ENCODE measurements at regions not wholly inside any gene's neighbourhood (a gene's known extent, or its start where the extent isn't known, plus 50 kb on each side); places are given as distances from the start of the nearest gene placed in this dataset.
"Not testable (repeated sequence)": the region's sequence is repeated elsewhere in the genome, so short reads cannot be mapped to it uniquely, and the experiment has no call there.

DNA sequence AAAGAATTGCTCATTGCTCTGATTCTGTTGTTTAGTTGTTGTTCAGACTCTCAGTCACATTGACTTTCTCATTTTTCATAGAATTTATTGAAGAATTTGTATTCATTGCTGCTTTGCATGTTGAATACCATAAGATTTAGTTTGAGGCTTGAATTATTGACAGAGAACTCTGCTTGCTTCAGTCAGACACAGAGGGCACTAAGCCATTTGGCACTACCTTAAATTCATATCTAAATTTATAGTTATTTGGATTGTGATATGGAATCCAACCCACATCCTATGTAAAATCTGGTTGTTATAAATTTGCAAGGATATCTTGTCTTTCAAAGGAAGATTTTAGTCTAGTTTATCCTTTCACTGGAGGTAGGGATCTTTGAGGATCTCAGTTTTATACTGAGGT, 1748.6 kb downstream of the BRINP3 start:
- H3K9me3 ChIP-seq (replicated peaks; ENCODE audit: control insufficient read depth, low read depth, low read length), result no peaks in the 10 kb centered on the region
- H3K4me3 ChIP-seq (ENCODE audit: low read length), result no peak overlapping the region
- no peak for DNase-seq
- H3K36me3 ChIP-seq (ENCODE audit: control insufficient read depth, insufficient read depth, low read length), result no peaks in the 10 kb centered on the region
- H3K27me3 ChIP-seq (ENCODE audit: control insufficient read depth, insufficient read depth, low read length), result no peaks in the 10 kb centered on the region
- no peak overlapping the region for H3K27ac ChIP-seq (ENCODE audit: low read length)
- no peaks in the 10 kb centered on the region for H3K4me1 ChIP-seq (ENCODE audit: control insufficient read depth, insufficient read depth, low read length)

DNA sequence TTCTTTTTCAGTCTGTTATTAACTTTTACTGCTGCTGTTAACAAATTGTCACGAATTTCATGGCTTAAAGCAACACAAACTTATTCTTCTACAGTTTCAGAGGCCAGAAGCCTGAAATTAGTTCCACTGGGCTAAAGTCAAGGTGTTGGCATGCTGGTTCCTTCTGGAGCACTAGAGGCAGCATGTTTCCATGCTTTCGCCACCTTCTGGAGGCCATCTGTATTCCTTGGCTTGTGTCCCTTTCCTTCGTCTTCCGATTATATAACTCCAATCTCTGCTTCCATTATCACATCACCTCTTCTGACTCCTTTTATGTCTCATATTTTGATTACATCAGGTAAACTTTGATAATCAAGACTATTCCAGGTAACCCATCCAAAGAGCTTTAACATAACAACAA, 1742.1 kb downstream of the BRINP3 start:
- Histone ChIP-seq H3K36me3 (ENCODE audit: control insufficient read depth, insufficient read depth, low read length) (no peaks in the 10 kb centered on the region), H3K4me3 (ENCODE audit: low read length) (no peak overlapping the region), H3K4me1 (ENCODE audit: control insufficient read depth, insufficient read depth, low read length) (no peaks in the 10 kb centered on the region), H3K27me3 (ENCODE audit: control insufficient read depth, insufficient read depth, low read length) (no peaks in the 10 kb centered on the region), H3K9me3 (replicated peaks; ENCODE audit: control insufficient read depth, low read depth, low read length) (no peaks in the 10 kb centered on the region), H3K27ac (ENCODE audit: low read length) (no peak overlapping the region)
- WGBS (ENCODE audit: insufficient coverage), result 81% methylated on average over 3 of the region's 4 CpGs
- DNase-seq, result no peak

GRCh38 chr1:188749275-188749674, 1728.4 kb downstream of the BRINP3 start:
- not testable (repeated sequence) for H3K4me1 ChIP-seq (ENCODE audit: control insufficient read depth, insufficient read depth, low read length); H3K9me3 ChIP-seq (replicated peaks; ENCODE audit: control insufficient read depth, low read depth, low read length); H3K36me3 ChIP-seq (ENCODE audit: control insufficient read depth, insufficient read depth, low read length); H3K4me3 ChIP-seq (ENCODE audit: low read length); H3K27ac ChIP-seq (ENCODE audit: low read length); DNase-seq; H3K27me3 ChIP-seq (ENCODE audit: control insufficient read depth, insufficient read depth, low read length)
- no CpG with 5 or more reads among the region's 3 CpGs for WGBS (ENCODE audit: insufficient coverage)

DNA sequence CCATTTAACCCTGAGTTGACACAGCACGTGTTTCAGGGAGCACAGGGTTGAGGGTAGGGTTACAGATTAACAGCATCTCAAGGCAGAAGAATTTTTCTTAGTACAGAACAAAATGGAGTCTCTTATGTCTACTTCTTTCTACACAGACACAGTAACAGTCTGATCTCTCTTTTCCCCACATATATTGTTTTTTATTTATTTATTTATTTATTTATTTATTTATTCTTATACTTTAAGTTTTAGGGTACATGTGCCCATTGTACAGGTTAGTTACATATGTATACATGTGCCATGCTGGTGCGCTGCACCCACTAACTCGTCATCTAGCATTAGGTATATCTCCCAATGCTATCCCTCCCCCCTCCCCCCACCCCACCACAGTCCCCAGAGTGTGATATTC, 1725.6 kb downstream of the BRINP3 start:
- not testable (repeated sequence) for H3K27me3 ChIP-seq (ENCODE audit: control insufficient read depth, insufficient read depth, low read length); H3K4me1 ChIP-seq (ENCODE audit: control insufficient read depth, insufficient read depth, low read length); H3K36me3 ChIP-seq (ENCODE audit: control insufficient read depth, insufficient read depth, low read length); H3K27ac ChIP-seq (ENCODE audit: low read length); DNase-seq; H3K4me3 ChIP-seq (ENCODE audit: low read length); H3K9me3 ChIP-seq (replicated peaks; ENCODE audit: control insufficient read depth, low read depth, low read length)
- no CpG with 5 or more reads among the region's 3 CpGs for WGBS (ENCODE audit: insufficient coverage)

DNA sequence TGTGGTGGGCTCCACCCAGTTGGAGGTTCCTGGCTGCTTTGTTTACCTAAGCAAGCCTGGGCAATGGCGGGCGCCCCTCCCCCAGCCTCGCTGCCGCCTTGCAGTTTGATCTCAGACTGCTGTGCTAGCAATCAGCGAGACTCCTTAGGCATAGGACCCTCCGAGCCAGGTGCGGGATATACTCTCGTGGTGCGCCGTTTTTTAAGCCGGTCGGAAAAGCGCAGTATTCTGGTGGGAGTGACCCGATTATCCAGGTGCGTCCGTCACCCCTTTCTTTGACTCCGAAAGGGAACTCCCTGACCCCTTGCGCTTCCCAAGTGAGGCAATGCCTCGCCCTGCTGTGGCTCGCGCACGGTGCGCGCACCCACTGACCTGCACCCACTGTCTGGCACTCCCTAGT, 1719.9 kb downstream of the BRINP3 start:
- H3K9me3 ChIP-seq (replicated peaks; ENCODE audit: control insufficient read depth, low read depth, low read length); DNase-seq; H3K27me3 ChIP-seq (ENCODE audit: control insufficient read depth, insufficient read depth, low read length); H3K4me3 ChIP-seq (ENCODE audit: low read length); H3K36me3 ChIP-seq (ENCODE audit: control insufficient read depth, insufficient read depth, low read length); H3K27ac ChIP-seq (ENCODE audit: low read length); H3K4me1 ChIP-seq (ENCODE audit: control insufficient read depth, insufficient read depth, low read length): not testable (repeated sequence)
- 88% methylated on average over 12 of the region's 24 CpGs for WGBS (ENCODE audit: insufficient coverage)

GRCh38 chr1:188761226-188761625, 1716.4 kb downstream of the BRINP3 start:
- Histone ChIP-seq H3K4me3 (ENCODE audit: low read length) (no peak overlapping the region), H3K27me3 (ENCODE audit: control insufficient read depth, insufficient read depth, low read length) (no peaks in the 10 kb centered on the region), H3K9me3 (replicated peaks; ENCODE audit: control insufficient read depth, low read depth, low read length) (no peaks in the 10 kb centered on the region), H3K36me3 (ENCODE audit: control insufficient read depth, insufficient read depth, low read length) (no peaks in the 10 kb centered on the region), H3K27ac (ENCODE audit: low read length) (no peak overlapping the region), H3K4me1 (ENCODE audit: control insufficient read depth, insufficient read depth, low read length) (no peaks in the 10 kb centered on the region)
- no peak for DNase-seq
- 55% methylated on average over 1 of the region's 1 CpG for WGBS (ENCODE audit: insufficient coverage)

DNA sequence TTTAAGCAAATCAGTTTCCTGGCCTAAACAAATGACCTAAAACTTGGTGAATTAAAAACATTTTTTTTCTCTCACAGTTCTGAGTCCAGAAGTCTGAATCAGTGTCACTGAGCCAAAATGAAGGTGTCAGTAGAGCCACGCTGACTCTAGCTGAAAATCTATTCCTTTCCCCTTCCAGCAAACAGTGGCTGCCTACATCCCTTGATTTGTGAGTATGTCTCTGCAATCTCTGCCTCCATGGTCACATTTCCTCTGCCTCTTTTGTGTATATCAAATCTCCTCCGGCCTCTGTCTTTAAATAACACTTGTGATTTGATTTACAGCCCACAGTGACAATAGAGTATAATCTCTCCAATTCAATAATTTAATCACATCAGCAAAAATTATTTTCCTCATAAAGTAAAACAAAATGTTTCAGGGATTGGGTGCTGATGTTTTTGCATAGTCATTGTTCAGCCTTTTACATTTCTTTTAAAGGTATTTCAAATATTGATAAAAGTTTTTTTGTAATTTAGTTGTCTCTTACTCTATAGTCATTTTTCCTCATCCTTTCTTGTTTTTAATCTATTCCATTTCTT, 1715.4 kb downstream of the BRINP3 start:
- H3K4me1 ChIP-seq (ENCODE audit: control insufficient read depth, insufficient read depth, low read length), result no peaks in the 10 kb centered on the region
- no peak overlapping the region for H3K27ac ChIP-seq (ENCODE audit: low read length)
- no peaks in the 10 kb centered on the region for H3K9me3 ChIP-seq (replicated peaks; ENCODE audit: control insufficient read depth, low read depth, low read length)
- no peaks in the 10 kb centered on the region for H3K27me3 ChIP-seq (ENCODE audit: control insufficient read depth, insufficient read depth, low read length)
- no peak overlapping the region for H3K4me3 ChIP-seq (ENCODE audit: low read length)
- 60% methylated on average over 1 of the region's 2 CpGs for WGBS (ENCODE audit: insufficient coverage)
- DNase-seq, result no peak
- H3K36me3 ChIP-seq (ENCODE audit: control insufficient read depth, insufficient read depth, low read length), result no peaks in the 10 kb centered on the region

DNA sequence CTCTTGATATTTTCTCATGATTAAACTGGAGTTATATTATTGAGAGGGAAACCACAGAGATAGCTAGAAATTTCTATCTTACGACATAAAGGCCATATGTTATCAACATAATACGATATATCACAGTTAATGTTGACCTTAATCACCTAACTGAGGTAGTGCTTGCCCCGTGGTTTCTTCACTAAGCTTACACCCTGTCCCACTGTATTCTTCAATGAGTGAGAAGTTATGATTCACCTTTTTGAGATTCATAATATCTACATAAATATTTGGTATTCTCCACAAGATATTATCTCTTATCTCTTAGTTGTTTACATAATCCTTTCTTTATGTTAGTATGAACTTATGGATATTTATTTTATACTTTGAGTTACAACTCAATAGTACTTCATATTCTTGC, 1714.1 kb downstream of the BRINP3 start:
- Histone ChIP-seq H3K9me3 (replicated peaks; ENCODE audit: control insufficient read depth, low read depth, low read length) (no peaks in the 10 kb centered on the region), H3K27me3 (ENCODE audit: control insufficient read depth, insufficient read depth, low read length) (no peaks in the 10 kb centered on the region), H3K4me1 (ENCODE audit: control insufficient read depth, insufficient read depth, low read length) (no peaks in the 10 kb centered on the region), H3K4me3 (ENCODE audit: low read length) (no peak overlapping the region), H3K27ac (ENCODE audit: low read length) (no peak overlapping the region), H3K36me3 (ENCODE audit: control insufficient read depth, insufficient read depth, low read length) (no peaks in the 10 kb centered on the region)
- no CpG with 5 or more reads among the region's 3 CpGs for WGBS (ENCODE audit: insufficient coverage)
- DNase-seq, result no peak

DNA sequence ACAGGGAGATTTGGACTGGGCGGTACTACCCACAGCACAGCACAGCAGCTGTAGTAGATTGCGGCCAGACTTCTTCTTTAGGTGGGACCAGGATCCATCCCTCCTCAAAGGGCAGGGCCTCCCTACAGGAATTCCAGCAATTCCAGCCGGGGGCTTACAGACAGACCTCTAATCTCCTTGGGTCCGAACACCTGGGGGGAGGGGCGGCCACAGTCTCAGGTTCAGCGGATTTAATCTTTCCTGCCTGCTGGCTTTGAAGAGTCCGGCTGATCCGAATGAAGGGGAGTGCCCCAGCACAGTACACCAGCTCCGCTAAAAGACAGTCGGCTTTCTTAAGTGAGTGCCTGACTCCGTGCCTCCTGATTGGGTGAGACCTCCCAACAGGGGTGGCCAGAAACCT, 1708.5 kb downstream of the BRINP3 start:
- H3K4me1 ChIP-seq (ENCODE audit: control insufficient read depth, insufficient read depth, low read length), result no peaks in the 10 kb centered on the region
- no peak overlapping the region for H3K4me3 ChIP-seq (ENCODE audit: low read length)
- H3K27ac ChIP-seq (ENCODE audit: low read length), result no peak overlapping the region
- H3K9me3 ChIP-seq (replicated peaks; ENCODE audit: control insufficient read depth, low read depth, low read length), result peaks cover 10% of the 10 kb centered on the region
- no peaks in the 10 kb centered on the region for H3K36me3 ChIP-seq (ENCODE audit: control insufficient read depth, insufficient read depth, low read length)
- 71% methylated on average over 11 of the region's 11 CpGs for WGBS (ENCODE audit: insufficient coverage)
- no peaks in the 10 kb centered on the region for H3K27me3 ChIP-seq (ENCODE audit: control insufficient read depth, insufficient read depth, low read length)
- DNase-seq, result no peak

- DNase-seq, result no peak
- Histone ChIP-seq H3K4me1 (ENCODE audit: control insufficient read depth, insufficient read depth, low read length) (no peaks in the 10 kb centered on the region), H3K4me3 (ENCODE audit: low read length) (no peak overlapping the region), H3K27ac (ENCODE audit: low read length) (no peak overlapping the region), H3K9me3 (replicated peaks; ENCODE audit: control insufficient read depth, low read depth, low read length) (peaks cover 10% of the 10 kb centered on the region), H3K27me3 (ENCODE audit: control insufficient read depth, insufficient read depth, low read length) (no peaks in the 10 kb centered on the region), H3K36me3 (ENCODE audit: control insufficient read depth, insufficient read depth, low read length) (no peaks in the 10 kb centered on the region)
- no CpG with 5 or more reads among the region's 1 CpG for WGBS (ENCODE audit: insufficient coverage)
These were observed 1707.7 kb downstream of the BRINP3 start for GRCh38 chr1:188769936-188770335.

DNA sequence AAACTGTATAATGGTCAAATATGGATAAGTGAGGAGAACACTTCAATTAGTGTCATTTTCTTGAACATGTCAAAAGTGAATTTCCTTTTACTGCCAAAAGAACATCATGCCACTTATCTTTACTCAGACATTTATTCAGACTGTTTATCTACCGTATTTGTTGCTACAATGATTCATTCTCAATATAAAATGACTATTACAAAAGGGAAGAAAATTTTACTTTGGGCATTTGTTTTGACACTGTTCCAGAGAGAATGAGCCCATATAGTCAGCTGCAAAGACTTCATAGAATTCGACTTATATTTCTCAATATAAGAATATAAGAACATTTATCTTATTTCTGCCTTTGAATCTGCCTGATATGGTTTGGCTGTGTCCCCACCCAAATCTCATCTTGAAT, 1699.1 kb downstream of the BRINP3 start:
- WGBS (ENCODE audit: insufficient coverage), result no CpG with 5 or more reads among the region's 2 CpGs
- Histone ChIP-seq H3K4me1 (ENCODE audit: control insufficient read depth, insufficient read depth, low read length) (no peaks in the 10 kb centered on the region), H3K9me3 (replicated peaks; ENCODE audit: control insufficient read depth, low read depth, low read length) (no peaks in the 10 kb centered on the region), H3K4me3 (ENCODE audit: low read length) (no peak overlapping the region), H3K27me3 (ENCODE audit: control insufficient read depth, insufficient read depth, low read length) (no peaks in the 10 kb centered on the region), H3K36me3 (ENCODE audit: control insufficient read depth, insufficient read depth, low read length) (no peaks in the 10 kb centered on the region), H3K27ac (ENCODE audit: low read length) (no peak overlapping the region)
- DNase-seq, result no peak

Measured in muscle of leg (tissue), 3 donors.